Neural progenitor cell (in vitro differentiated cells): ENCODE measurements at regions not wholly inside any gene's neighbourhood (a gene's known extent, or its start where the extent isn't known, plus 50 kb on each side); places are given as distances from the start of the nearest gene placed in this dataset.

ENCODE experiments used
- DNase-seq: peaks from one replicate; pipeline ENCODE4 v3.0.0-alpha.2; 2016; ENCODE audit warnings: low spot score
- H2AFZ ChIP-seq: fragments of 200-600 bp; sonication (generic); replicated peaks from 2 replicates; pipeline ENCODE4 v1.6.1; 2016; ENCODE audit warnings: antibody characterized with exemption
- H3F3A ChIP-seq: fragments of 200-600 bp; sonication (generic); 2 replicates; pipeline ENCODE4 v1.6.1; 2016; ENCODE audit warnings: antibody characterized with exemption, low read depth
- H3K27ac ChIP-seq: fragments of 200-600 bp; sonication (generic); 2 replicates; pipeline ENCODE4 v1.5.1; 2016; ENCODE audit warnings: mild to moderate bottlenecking
- H3K27me3 ChIP-seq: fragments of 200-600 bp; sonication (generic); 2 replicates; pipeline ENCODE4 v1.6.1; 2016; ENCODE audit warnings: mild to moderate bottlenecking, moderate library complexity
- H3K36me3 ChIP-seq: fragments of 200-600 bp; sonication (generic); 2 replicates; pipeline ENCODE4 v1.5.1; 2016
- H3K4me1 ChIP-seq: fragments of 200-600 bp; sonication (generic); 2 replicates; pipeline ENCODE4 v1.6.1; 2016; ENCODE audit warnings: mixed run types
- H3K4me2 ChIP-seq: fragments of 200-600 bp; sonication (generic); 2 replicates; pipeline ENCODE4 v1.6.1; 2016
- H3K4me3 ChIP-seq: fragments of 200-600 bp; sonication (generic); 2 replicates; pipeline ENCODE4 v1.5.1; 2016
- H3K79me2 ChIP-seq: fragments of 200-600 bp; sonication (generic); 2 replicates; pipeline ENCODE4 v1.6.1; 2016; ENCODE audit warnings: low read depth
- H3K9ac ChIP-seq: fragments of 200-600 bp; sonication (generic); 2 replicates; pipeline ENCODE4 v1.6.1; 2016
- H3K9me3 ChIP-seq: fragments of 200-600 bp; sonication (generic); 2 replicates; pipeline ENCODE4 v1.5.1; 2016; ENCODE audit warnings: low read depth
- H4K20me1 ChIP-seq: fragments of 200-600 bp; sonication (generic); 2 replicates; pipeline ENCODE4 v1.6.1; 2016; ENCODE audit warnings: low read depth
- H3K27ac Mint-ChIP-seq: 3 replicates; pipeline ENCODE4 v1.8.0; 2021; ENCODE audit warnings: mixed read lengths
- H3K27me3 Mint-ChIP-seq: 2 replicates; pipeline ENCODE4 v1.8.0; 2022; ENCODE audit warnings: low read depth, mild to moderate bottlenecking, inconsistent platforms, moderate library complexity, mixed read lengths; ENCODE audit not compliant: insufficient read depth
- H3K36me3 Mint-ChIP-seq: 3 replicates; pipeline ENCODE4 v1.8.0; 2021; ENCODE audit warnings: mixed read lengths
- H3K4me1 Mint-ChIP-seq: 3 replicates; pipeline ENCODE4 v1.8.0; 2021; ENCODE audit warnings: mixed read lengths
- H3K4me3 Mint-ChIP-seq: 3 replicates; pipeline ENCODE4 v1.8.0; 2021; ENCODE audit warnings: mild to moderate bottlenecking, moderate library complexity, mixed read lengths
- H3K9me3 Mint-ChIP-seq: 3 replicates; pipeline ENCODE4 v1.8.0; 2020; ENCODE audit warnings: mixed read lengths
- EZH2 ChIP-seq: fragments of 200-600 bp; sonication (generic); IDR thresholded peaks from 2 replicates; pipeline ENCODE4 v1.6.1; 2017; ENCODE audit warnings: antibody characterized with exemption, mild to moderate bottlenecking, moderate library complexity
- EZH2phosphoT487 ChIP-seq: fragments of 200-600 bp; sonication (generic); IDR thresholded peaks from 2 replicates; pipeline ENCODE4 v1.6.1; 2017; ENCODE audit warnings: antibody characterized with exemption
- TF ChIP-seq, protein P1 (sequence below): fragments of 200-600 bp; sonication (generic); IDR thresholded peaks from 2 replicates; pipeline ENCODE4 v1.5.1; 2017; ENCODE audit warnings: antibody characterized with exemption, mild to moderate bottlenecking

GRCh38 chr6:164016056-164016455 is 601.5 kb downstream of the QKI start:
- H3K9me3 ChIP-seq: no peaks in the 10 kb centered on the region
- H4K20me1 ChIP-seq: no peaks in the 10 kb centered on the region
- H3K4me1 ChIP-seq: peaks cover 36% of the 10 kb centered on the region
- TF ChIP-seq, protein P1, sequence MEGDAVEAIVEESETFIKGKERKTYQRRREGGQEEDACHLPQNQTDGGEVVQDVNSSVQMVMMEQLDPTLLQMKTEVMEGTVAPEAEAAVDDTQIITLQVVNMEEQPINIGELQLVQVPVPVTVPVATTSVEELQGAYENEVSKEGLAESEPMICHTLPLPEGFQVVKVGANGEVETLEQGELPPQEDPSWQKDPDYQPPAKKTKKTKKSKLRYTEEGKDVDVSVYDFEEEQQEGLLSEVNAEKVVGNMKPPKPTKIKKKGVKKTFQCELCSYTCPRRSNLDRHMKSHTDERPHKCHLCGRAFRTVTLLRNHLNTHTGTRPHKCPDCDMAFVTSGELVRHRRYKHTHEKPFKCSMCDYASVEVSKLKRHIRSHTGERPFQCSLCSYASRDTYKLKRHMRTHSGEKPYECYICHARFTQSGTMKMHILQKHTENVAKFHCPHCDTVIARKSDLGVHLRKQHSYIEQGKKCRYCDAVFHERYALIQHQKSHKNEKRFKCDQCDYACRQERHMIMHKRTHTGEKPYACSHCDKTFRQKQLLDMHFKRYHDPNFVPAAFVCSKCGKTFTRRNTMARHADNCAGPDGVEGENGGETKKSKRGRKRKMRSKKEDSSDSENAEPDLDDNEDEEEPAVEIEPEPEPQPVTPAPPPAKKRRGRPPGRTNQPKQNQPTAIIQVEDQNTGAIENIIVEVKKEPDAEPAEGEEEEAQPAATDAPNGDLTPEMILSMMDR: no peak
- no peak for TF ChIP-seq EZH2
- TF ChIP-seq EZH2phosphoT487: no peak
- peaks cover 45% of the 10 kb centered on the region for H3K4me1 Mint-ChIP-seq
- H3K36me3 Mint-ChIP-seq: peaks cover 1% of the 10 kb centered on the region
- peak overlapping the region; percentile 48 for H3K27ac Mint-ChIP-seq
- H3K27me3 Mint-ChIP-seq: peaks cover 6% of the 10 kb centered on the region
- H3K9ac ChIP-seq: no peak overlapping the region
- H3K27ac ChIP-seq: no peak overlapping the region
- H3K4me3 Mint-ChIP-seq: peak overlapping the region; percentile 0
- no peak overlapping the region for H2AFZ ChIP-seq
- H3K4me3 ChIP-seq: no peak overlapping the region
- no peak overlapping the region for H3K4me2 ChIP-seq
- H3K79me2 ChIP-seq: no peaks in the 10 kb centered on the region
- no peak for DNase-seq
- H3K9me3 Mint-ChIP-seq: peaks cover 16% of the 10 kb centered on the region
- H3K27me3 ChIP-seq: no peaks in the 10 kb centered on the region
- peaks cover 31% of the 10 kb centered on the region for H3F3A ChIP-seq
- no peaks in the 10 kb centered on the region for H3K36me3 ChIP-seq

- Histone ChIP-seq H3K27me3 (no peaks in the 10 kb centered on the region), H3K79me2 (no peaks in the 10 kb centered on the region), H3K4me1 (peaks cover 46% of the 10 kb centered on the region), H3K9ac (no peak overlapping the region), H3K4me2 (peak overlapping the region; percentile 49), H2AFZ (no peak overlapping the region), H3F3A (peaks cover 31% of the 10 kb centered on the region), H3K27ac (peak overlapping the region; percentile 57), H3K4me3 (no peak overlapping the region), H4K20me1 (no peaks in the 10 kb centered on the region), H3K36me3 (no peaks in the 10 kb centered on the region), H3K9me3 (no peaks in the 10 kb centered on the region)
- peaks cover 10% of the 10 kb centered on the region for H3K27me3 Mint-ChIP-seq
- peaks cover 16% of the 10 kb centered on the region for H3K9me3 Mint-ChIP-seq
- peak overlapping the region; percentile 96 for H3K27ac Mint-ChIP-seq
- H3K4me3 Mint-ChIP-seq: no peak overlapping the region
- DNase-seq: peak; percentile 89
- H3K36me3 Mint-ChIP-seq: peaks cover 1% of the 10 kb centered on the region
- H3K4me1 Mint-ChIP-seq: peaks cover 48% of the 10 kb centered on the region
- peak; percentile 45 for TF ChIP-seq EZH2phosphoT487
- TF ChIP-seq, protein P1: no peak
- TF ChIP-seq EZH2: no peak
Observed at GRCh38 chr6:164015088-164015484, 600.6 kb downstream of the QKI start.

DNA sequence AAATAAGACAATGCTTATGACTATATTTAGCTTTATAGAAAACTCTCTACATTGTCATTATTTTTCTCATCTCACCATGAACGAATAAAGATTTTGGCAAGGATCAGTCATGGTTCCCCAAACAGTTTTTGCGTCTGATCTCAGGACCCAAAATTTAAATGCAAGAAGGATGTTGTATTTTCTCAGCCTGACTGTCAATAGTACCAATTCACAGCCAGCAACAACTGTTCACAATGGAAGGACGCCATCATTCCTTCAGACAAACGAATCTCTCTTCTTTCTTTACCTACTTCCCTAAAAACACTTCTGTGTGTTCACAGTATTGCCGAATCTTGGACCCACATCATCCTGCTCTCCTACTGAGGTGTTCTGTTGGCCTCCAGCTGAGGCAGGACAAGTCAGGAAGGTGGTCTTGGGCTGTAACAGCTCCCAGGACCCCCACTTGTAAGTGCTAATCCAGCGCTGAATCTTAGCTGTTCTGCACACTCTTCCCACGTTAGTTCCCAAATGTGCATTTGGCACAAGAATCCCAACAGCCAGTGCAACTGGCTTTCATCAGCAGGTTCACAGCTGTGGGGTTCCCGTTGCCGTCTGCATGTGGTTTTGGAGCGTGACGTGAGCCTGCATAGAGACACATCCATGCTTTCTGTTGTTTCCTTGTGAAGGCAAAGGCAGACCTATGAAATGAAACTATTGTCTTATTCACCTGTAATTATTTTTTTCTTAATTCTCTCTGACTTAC is 600.0 kb downstream of the QKI start:
- H3K9me3 Mint-ChIP-seq: peaks cover 16% of the 10 kb centered on the region
- peak; percentile 45 for DNase-seq
- Histone ChIP-seq H4K20me1 (no peaks in the 10 kb centered on the region), H3K79me2 (no peaks in the 10 kb centered on the region), H3K36me3 (no peaks in the 10 kb centered on the region), H3K9me3 (no peaks in the 10 kb centered on the region), H2AFZ (peak overlapping the region; percentile 81), H3K9ac (no peak overlapping the region), H3K27me3 (no peaks in the 10 kb centered on the region), H3K4me2 (peak overlapping the region; percentile 49), H3K4me3 (no peak overlapping the region), H3K4me1 (peaks cover 46% of the 10 kb centered on the region), H3F3A (peaks cover 31% of the 10 kb centered on the region), H3K27ac (peak overlapping the region; percentile 57)
- peaks cover 1% of the 10 kb centered on the region for H3K36me3 Mint-ChIP-seq
- peaks cover 10% of the 10 kb centered on the region for H3K27me3 Mint-ChIP-seq
- H3K4me3 Mint-ChIP-seq: no peak overlapping the region
- H3K4me1 Mint-ChIP-seq: peaks cover 52% of the 10 kb centered on the region
- TF ChIP-seq, protein P1: no peak
- TF ChIP-seq EZH2: no peak
- TF ChIP-seq EZH2phosphoT487: no peak
- peak overlapping the region; percentile 96 for H3K27ac Mint-ChIP-seq
